OCI-LY1 (cell line): ENCODE measurements at regions not wholly inside any gene's neighbourhood (a gene's known extent, or its start where the extent isn't known, plus 50 kb on each side); places are given as distances from the start of the nearest gene placed in this dataset.

Experiments
- H2AFZ ChIP-seq: fragments of 200-600 bp; sonication (generic), shearing (Covaris generic); 2 replicates; pipeline ENCODE4 v1.6.0; 2014; ENCODE audit warnings: antibody characterized with exemption, mild to moderate bottlenecking, low read length
- H3F3A ChIP-seq: fragments of 200-600 bp; sonication (generic), shearing (Covaris generic); 2 replicates; pipeline ENCODE4 v1.6.0; 2014; ENCODE audit warnings: mild to moderate bottlenecking, antibody characterized with exemption, low read length, moderate library complexity; ENCODE audit not compliant: insufficient read depth
- H3K27ac ChIP-seq: fragments of 200-600 bp; sonication (generic); 2 replicates; pipeline ENCODE4 v1.5.1; 2014; ENCODE audit warnings: low read length, mixed run types, mild to moderate bottlenecking, low read depth; ENCODE audit not compliant: poor library complexity, severe bottlenecking
- H3K27me3 ChIP-seq: fragments of 200-600 bp; sonication (generic); 2 replicates; pipeline ENCODE4 v1.6.0; 2014; ENCODE audit warnings: antibody characterized with exemption, mild to moderate bottlenecking, low read length, moderate library complexity; ENCODE audit not compliant: insufficient read depth
- H3K36me3 ChIP-seq: fragments of 200-600 bp; sonication (generic); 2 replicates; pipeline ENCODE4 v1.6.1; 2014; ENCODE audit warnings: mild to moderate bottlenecking, antibody characterized with exemption, low read length, moderate library complexity, mixed read lengths; ENCODE audit not compliant: insufficient read depth
- H3K4me1 ChIP-seq: fragments of 200-600 bp; sonication (generic); 2 replicates; pipeline ENCODE4 v1.5.1; 2014; ENCODE audit warnings: mild to moderate bottlenecking, low read length, moderate library complexity; ENCODE audit not compliant: insufficient read depth, severe bottlenecking
- H3K4me2 ChIP-seq: fragments of 200-600 bp; sonication (generic), shearing (Covaris generic); 2 replicates; pipeline ENCODE4 v1.6.1; 2014; ENCODE audit warnings: low read length
- H3K4me3 ChIP-seq: fragments of 200-600 bp; sonication (generic); 2 replicates; pipeline ENCODE4 v1.5.1; 2014; ENCODE audit warnings: low read length, low read depth, mild to moderate bottlenecking, mixed read lengths; ENCODE audit not compliant: poor library complexity, severe bottlenecking
- H3K79me2 ChIP-seq: fragments of 200-600 bp; shearing (Covaris generic); 2 replicates; pipeline ENCODE4 v1.6.1; 2016; ENCODE audit warnings: mixed run types, low read length, mixed read lengths; ENCODE audit not compliant: insufficient read depth
- H3K9ac ChIP-seq: fragments of 200-600 bp; sonication (generic), shearing (Covaris generic); 2 replicates; pipeline ENCODE4 v1.6.1; 2014; ENCODE audit warnings: mild to moderate bottlenecking, low read length, mixed read lengths
- H3K9me2 ChIP-seq: fragments of 200-600 bp; sonication (generic), shearing (Covaris generic); 2 replicates; pipeline ENCODE4 v1.6.1; 2014; ENCODE audit warnings: low read depth, mild to moderate bottlenecking, low read length, mixed read lengths
- H3K9me3 ChIP-seq: fragments of 200-600 bp; shearing (Covaris generic); 2 replicates; pipeline ENCODE4 v1.6.1; 2014; ENCODE audit warnings: low read length, mixed read lengths
- H4K20me1 ChIP-seq: fragments of 200-600 bp; sonication (generic), shearing (Covaris generic); 2 replicates; pipeline ENCODE4 v1.6.0; 2016; ENCODE audit warnings: mild to moderate bottlenecking, low read length; ENCODE audit not compliant: insufficient read depth
- EZH2 ChIP-seq: fragments of 200-600 bp; sonication (generic), shearing (Covaris generic); IDR thresholded peaks from 2 replicates; pipeline ENCODE4 v1.8.0; 2017; ENCODE audit warnings: borderline replicate concordance, mixed run types, mild to moderate bottlenecking, antibody characterized with exemption, low read length, moderate library complexity, mixed read lengths
- TF ChIP-seq, protein P1 (sequence below): fragments of 200-600 bp; sonication (generic), shearing (Covaris generic); IDR thresholded peaks from 2 replicates; pipeline ENCODE4 v1.5.1; 2017; ENCODE audit warnings: mild to moderate bottlenecking, antibody characterized with exemption, low read length, moderate library complexity, mixed read lengths

DNA sequence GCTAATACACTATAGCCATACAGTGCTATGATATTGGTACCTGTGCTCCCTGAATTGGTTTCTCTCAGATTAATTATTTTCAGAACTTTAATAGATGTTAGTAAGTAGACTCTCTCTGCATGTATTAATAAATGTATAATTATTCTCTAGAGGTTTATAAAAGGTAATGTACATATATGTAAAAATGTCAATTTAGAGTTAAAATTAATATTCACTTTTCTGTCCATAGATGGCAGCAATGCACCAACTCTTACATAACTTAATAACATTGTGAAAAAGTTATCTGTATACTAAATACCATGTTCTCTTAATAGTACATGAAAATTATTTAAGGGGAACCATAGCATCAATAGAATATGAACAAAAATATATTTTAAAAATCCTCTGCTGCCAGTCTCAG is 515.0 kb upstream of the KLHL1 start:
- Histone ChIP-seq H3K4me1 (no peaks in the 10 kb centered on the region), H4K20me1 (no peaks in the 10 kb centered on the region), H3K9me2 (no peaks in the 10 kb centered on the region), H3K4me2 (no peak overlapping the region), H3K9ac (no peak overlapping the region), H3K9me3 (no peaks in the 10 kb centered on the region), H3K79me2 (no peaks in the 10 kb centered on the region), H3K27me3 (no peaks in the 10 kb centered on the region), H3K36me3 (no peaks in the 10 kb centered on the region), H3K27ac (no peak overlapping the region), H2AFZ (no peak overlapping the region), H3K4me3 (no peak overlapping the region), H3F3A (no peaks in the 10 kb centered on the region)
- TF ChIP-seq, protein P1, sequence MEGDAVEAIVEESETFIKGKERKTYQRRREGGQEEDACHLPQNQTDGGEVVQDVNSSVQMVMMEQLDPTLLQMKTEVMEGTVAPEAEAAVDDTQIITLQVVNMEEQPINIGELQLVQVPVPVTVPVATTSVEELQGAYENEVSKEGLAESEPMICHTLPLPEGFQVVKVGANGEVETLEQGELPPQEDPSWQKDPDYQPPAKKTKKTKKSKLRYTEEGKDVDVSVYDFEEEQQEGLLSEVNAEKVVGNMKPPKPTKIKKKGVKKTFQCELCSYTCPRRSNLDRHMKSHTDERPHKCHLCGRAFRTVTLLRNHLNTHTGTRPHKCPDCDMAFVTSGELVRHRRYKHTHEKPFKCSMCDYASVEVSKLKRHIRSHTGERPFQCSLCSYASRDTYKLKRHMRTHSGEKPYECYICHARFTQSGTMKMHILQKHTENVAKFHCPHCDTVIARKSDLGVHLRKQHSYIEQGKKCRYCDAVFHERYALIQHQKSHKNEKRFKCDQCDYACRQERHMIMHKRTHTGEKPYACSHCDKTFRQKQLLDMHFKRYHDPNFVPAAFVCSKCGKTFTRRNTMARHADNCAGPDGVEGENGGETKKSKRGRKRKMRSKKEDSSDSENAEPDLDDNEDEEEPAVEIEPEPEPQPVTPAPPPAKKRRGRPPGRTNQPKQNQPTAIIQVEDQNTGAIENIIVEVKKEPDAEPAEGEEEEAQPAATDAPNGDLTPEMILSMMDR = peak; percentile 61
- TF ChIP-seq EZH2 = no peak

DNA sequence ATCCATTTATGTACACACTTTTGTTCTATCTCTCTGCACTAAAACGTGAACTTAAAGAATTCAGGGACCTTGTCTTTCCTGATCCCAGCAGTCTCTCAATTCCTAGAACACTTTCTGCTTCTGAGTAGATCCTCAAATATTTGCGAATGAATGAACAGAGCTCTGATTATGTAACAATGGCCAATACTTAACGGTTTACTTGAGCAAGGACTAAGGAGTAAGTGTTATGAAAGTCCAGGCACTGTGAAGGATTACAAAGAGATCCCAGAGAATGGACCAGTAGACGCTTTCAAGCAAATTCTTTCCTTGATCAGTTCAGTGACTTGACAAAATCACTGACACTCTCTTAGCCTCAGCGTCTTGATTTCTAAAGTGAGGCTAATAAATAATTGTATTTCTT is 514.5 kb upstream of the KLHL1 start:
- no peak overlapping the region for H3K4me3 ChIP-seq
- H4K20me1 ChIP-seq = no peaks in the 10 kb centered on the region
- H3K9ac ChIP-seq = no peak overlapping the region
- no peaks in the 10 kb centered on the region for H3K79me2 ChIP-seq
- H3F3A ChIP-seq = no peaks in the 10 kb centered on the region
- TF ChIP-seq, protein P1 = no peak
- TF ChIP-seq EZH2 = no peak
- no peaks in the 10 kb centered on the region for H3K4me1 ChIP-seq
- H3K9me3 ChIP-seq = no peaks in the 10 kb centered on the region
- no peaks in the 10 kb centered on the region for H3K27me3 ChIP-seq
- no peak overlapping the region for H3K27ac ChIP-seq
- H3K4me2 ChIP-seq = no peak overlapping the region
- no peaks in the 10 kb centered on the region for H3K9me2 ChIP-seq
- no peak overlapping the region for H2AFZ ChIP-seq
- H3K36me3 ChIP-seq = no peaks in the 10 kb centered on the region

DNA sequence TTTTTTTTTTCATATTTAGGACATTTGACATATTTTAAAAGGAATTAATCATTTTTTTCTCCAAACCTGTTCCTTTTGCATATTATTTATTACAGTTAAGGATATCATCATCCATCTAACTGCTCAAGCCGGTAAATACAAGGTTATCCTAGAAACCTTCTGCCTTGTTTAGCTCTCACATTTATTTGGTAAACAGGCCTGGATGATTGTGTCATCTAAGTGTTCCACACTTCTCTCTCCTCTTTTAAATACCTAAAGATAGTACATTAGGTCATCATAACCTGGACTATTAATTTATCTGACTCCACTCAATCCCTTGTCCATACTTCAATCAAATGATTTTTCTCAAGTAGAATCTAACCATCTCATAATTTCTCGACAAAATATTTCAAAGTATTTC is 511.7 kb upstream of the KLHL1 start:
- no peaks in the 10 kb centered on the region for H3F3A ChIP-seq
- no peak for TF ChIP-seq EZH2
- TF ChIP-seq, protein P1 = no peak
- no peaks in the 10 kb centered on the region for H4K20me1 ChIP-seq
- H3K79me2 ChIP-seq = no peaks in the 10 kb centered on the region
- no peaks in the 10 kb centered on the region for H3K27me3 ChIP-seq
- H3K9ac ChIP-seq = no peak overlapping the region
- no peaks in the 10 kb centered on the region for H3K4me1 ChIP-seq
- no peaks in the 10 kb centered on the region for H3K36me3 ChIP-seq
- no peaks in the 10 kb centered on the region for H3K9me3 ChIP-seq
- H2AFZ ChIP-seq = no peak overlapping the region
- no peaks in the 10 kb centered on the region for H3K9me2 ChIP-seq
- no peak overlapping the region for H3K4me3 ChIP-seq
- H3K4me2 ChIP-seq = no peak overlapping the region
- H3K27ac ChIP-seq = no peak overlapping the region
